Endothelial cell (in vitro differentiated cells): ENCODE measurements at regions not wholly inside any gene's neighbourhood (a gene's known extent, or its start where the extent isn't known, plus 50 kb on each side); places are given as distances from the start of the nearest gene placed in this dataset.
"Not testable (repeated sequence)": the region's sequence is repeated elsewhere in the genome, so short reads cannot be mapped to it uniquely, and the experiment has no call there.

Experiments
- DNase-seq: peaks from one replicate; pipeline ENCODE4 v3.0.0; 2021; ENCODE audit warnings: low spot score
- H3K27ac Mint-ChIP-seq: one replicate; pipeline ENCODE4 v1.8.0; 2021; ENCODE audit warnings: mixed read lengths, inconsistent platforms; ENCODE audit not compliant: unreplicated experiment
- H3K27me3 Mint-ChIP-seq: one replicate; pipeline ENCODE4 v1.8.0; 2021; ENCODE audit warnings: mild to moderate bottlenecking, moderate library complexity, mixed read lengths, inconsistent platforms; ENCODE audit not compliant: unreplicated experiment
- H3K36me3 Mint-ChIP-seq: one replicate; pipeline ENCODE4 v1.8.0; 2021; ENCODE audit warnings: mild to moderate bottlenecking, low read depth, mixed read lengths, inconsistent platforms; ENCODE audit not compliant: unreplicated experiment
- H3K4me1 Mint-ChIP-seq: one replicate; pipeline ENCODE4 v1.8.0; 2021; ENCODE audit warnings: mild to moderate bottlenecking, mixed read lengths, inconsistent platforms; ENCODE audit not compliant: unreplicated experiment
- H3K4me3 Mint-ChIP-seq: one replicate; pipeline ENCODE4 v1.8.0; 2021; ENCODE audit warnings: mild to moderate bottlenecking, mixed read lengths, inconsistent platforms; ENCODE audit not compliant: unreplicated experiment
- H3K9me3 Mint-ChIP-seq: one replicate; pipeline ENCODE4 v1.8.0; 2021; ENCODE audit warnings: mixed read lengths, inconsistent platforms; ENCODE audit not compliant: unreplicated experiment
- CTCF ChIP-seq: fragments of 200-600 bp; sonication (generic); IDR thresholded peaks from one replicate; pipeline ENCODE4 v1.5.0; 2021; ENCODE audit warnings: antibody characterized with exemption; ENCODE audit not compliant: unreplicated experiment

GRCh38 chr1:189627427-189627826 is 850.2 kb downstream of the BRINP3 start:
- no peak for DNase-seq
- no peak overlapping the region for H3K27ac Mint-ChIP-seq
- H3K4me1 Mint-ChIP-seq = peaks cover 7% of the 10 kb centered on the region
- no peak for TF ChIP-seq CTCF
- no peaks in the 10 kb centered on the region for H3K9me3 Mint-ChIP-seq
- H3K27me3 Mint-ChIP-seq = no peaks in the 10 kb centered on the region
- no peaks in the 10 kb centered on the region for H3K36me3 Mint-ChIP-seq
- no peak overlapping the region for H3K4me3 Mint-ChIP-seq

GRCh38 chr1:189628857-189629256 is 848.8 kb downstream of the BRINP3 start:
- Mint-ChIP-seq H3K9me3 (no peaks in the 10 kb centered on the region), H3K27ac (no peak overlapping the region), H3K36me3 (no peaks in the 10 kb centered on the region), H3K4me1 (peaks cover 7% of the 10 kb centered on the region), H3K4me3 (no peak overlapping the region), H3K27me3 (no peaks in the 10 kb centered on the region)
- peak; percentile 4 for DNase-seq
- TF ChIP-seq CTCF = no peak

- no peak for TF ChIP-seq CTCF
- no peak overlapping the region for H3K4me3 Mint-ChIP-seq
- peaks cover 6% of the 10 kb centered on the region for H3K4me1 Mint-ChIP-seq
- H3K9me3 Mint-ChIP-seq = no peaks in the 10 kb centered on the region
- H3K36me3 Mint-ChIP-seq = no peaks in the 10 kb centered on the region
- no peaks in the 10 kb centered on the region for H3K27me3 Mint-ChIP-seq
- no peak for DNase-seq
- H3K27ac Mint-ChIP-seq = no peak overlapping the region
These were observed 844.0 kb downstream of the BRINP3 start for GRCh38 chr1:189633658-189634057.

- no peak for DNase-seq
- Mint-ChIP-seq H3K9me3 (no peaks in the 10 kb centered on the region), H3K36me3 (no peaks in the 10 kb centered on the region), H3K4me3 (no peak overlapping the region), H3K27me3 (no peaks in the 10 kb centered on the region), H3K27ac (no peak overlapping the region), H3K4me1 (peaks cover 3% of the 10 kb centered on the region)
- no peak for TF ChIP-seq CTCF
These were observed 840.6 kb downstream of the BRINP3 start for GRCh38 chr1:189637041-189637440.

- DNase-seq, H3K27me3 Mint-ChIP-seq, H3K9me3 Mint-ChIP-seq, H3K4me1 Mint-ChIP-seq, H3K4me3 Mint-ChIP-seq, H3K36me3 Mint-ChIP-seq, H3K27ac Mint-ChIP-seq: not testable (repeated sequence)
These were observed 833.5 kb downstream of the BRINP3 start for GRCh38 chr1:189644156-189644555.

GRCh38 chr1:189644970-189645369 is 832.7 kb downstream of the BRINP3 start:
- Mint-ChIP-seq H3K36me3 (no peaks in the 10 kb centered on the region), H3K4me1 (peaks cover 3% of the 10 kb centered on the region), H3K4me3 (no peak overlapping the region), H3K27ac (no peak overlapping the region), H3K9me3 (no peaks in the 10 kb centered on the region), H3K27me3 (peaks cover 2% of the 10 kb centered on the region)
- no peak for DNase-seq
- no peak for TF ChIP-seq CTCF
